NCI-H2107 treated with DMSO at 0.1 percent for 48 hours (cell line): ENCODE measurements at regions not wholly inside any gene's neighbourhood (a gene's known extent, or its start where the extent isn't known, plus 50 kb on each side); places are given as distances from the start of the nearest gene placed in this dataset.
"Not testable (repeated sequence)": the region's sequence is repeated elsewhere in the genome, so short reads cannot be mapped to it uniquely, and the experiment has no call there.

Experiments used
- DNase-seq: peaks from one replicate; lab custom pipeline; 2025; ENCODE audit not compliant: unreplicated experiment; lab: John Stamatoyannopoulos, UW

GRCh38 chr21:15275615-15276235, 210.9 kb upstream of the NRIP1 start:
- no peak for DNase-seq

- no peak for DNase-seq
These were observed 211.4 kb upstream of the NRIP1 start for GRCh38 chr21:15276243-15276642.

GRCh38 chr21:15277466-15277865, 212.7 kb upstream of the NRIP1 start:
- DNase-seq, result no peak

- DNase-seq, result no peak
These were observed 213.5 kb upstream of the NRIP1 start for GRCh38 chr21:15278279-15278678.

- no peak for DNase-seq
These were observed 214.1 kb upstream of the NRIP1 start for GRCh38 chr21:15278851-15279250.

GRCh38 chr21:15279482-15279881, 214.7 kb upstream of the NRIP1 start:
- no peak for DNase-seq

GRCh38 chr21:15281714-15282113, 216.9 kb upstream of the NRIP1 start:
- DNase-seq, result no peak

- no peak for DNase-seq
These were observed 217.9 kb upstream of the NRIP1 start for GRCh38 chr21:15282665-15283064.

GRCh38 chr21:15283138-15283537, 218.3 kb upstream of the NRIP1 start:
- DNase-seq, result no peak

- DNase-seq, result no peak
These were observed 219.0 kb upstream of the NRIP1 start for GRCh38 chr21:15283789-15284188.

- DNase-seq, result no peak
These were observed 220.8 kb upstream of the NRIP1 start for GRCh38 chr21:15285556-15285955.

- DNase-seq, result no peak
These were observed 224.4 kb upstream of the NRIP1 start for GRCh38 chr21:15289246-15289645.

- DNase-seq, result peak; percentile 58
These were observed 225.4 kb upstream of the NRIP1 start for GRCh38 chr21:15289896-15290841.

GRCh38 chr21:15291621-15292266, 226.9 kb upstream of the NRIP1 start:
- DNase-seq, result no peak

- DNase-seq, result no peak
These were observed 228.4 kb upstream of the NRIP1 start for GRCh38 chr21:15293240-15293639.

- DNase-seq, result no peak
These were observed 231.1 kb upstream of the NRIP1 start for GRCh38 chr21:15295875-15296274.

- no peak for DNase-seq
These were observed 233.0 kb upstream of the NRIP1 start for GRCh38 chr21:15297824-15298223.

- DNase-seq, result no peak
These were observed 233.5 kb upstream of the NRIP1 start for GRCh38 chr21:15298306-15298705.

- not testable (repeated sequence) for DNase-seq
These were observed 234.0 kb upstream of the NRIP1 start for GRCh38 chr21:15298755-15299154.

GRCh38 chr21:15300131-15300530, 235.3 kb upstream of the NRIP1 start:
- no peak for DNase-seq

- no peak for DNase-seq
These were observed 236.2 kb upstream of the NRIP1 start for GRCh38 chr21:15301014-15301413.

GRCh38 chr21:15301736-15302135, 236.9 kb upstream of the NRIP1 start:
- no peak for DNase-seq
